Spleen (tissue), 7 donors: ENCODE measurements at regions not wholly inside any gene's neighbourhood (a gene's known extent, or its start where the extent isn't known, plus 50 kb on each side); places are given as distances from the start of the nearest gene placed in this dataset.

Experiments used
- POLR2A ChIP-seq, 3 donors: fragments of 450-650 bp; IDR thresholded peaks; one replicate each; pipeline ENCODE4 v1.5.1; 2017; ENCODE audit warnings: antibody characterized with exemption in 3 of 3, mild to moderate bottlenecking in 1 of 3
- POLR2AphosphoS5 ChIP-seq, 3 donors: sonication (generic); formaldehyde crosslinking; IDR thresholded peaks; one replicate each; pipeline ENCODE4 v1.5.1; 2017; ENCODE audit warnings: antibody characterized with exemption in 3 of 3
- TF ChIP-seq, protein P1 (sequence below), 11 experiments: fragments of 200-600 bp in 7 of 11; fragments of 450-650 bp in 4 of 11; sonication (generic) in 4 of 11; IDR thresholded peaks in 8 of 11; conservative IDR thresholded peaks in 3 of 11; 1 replicate in 7 of 11; 2 replicates in 4 of 11; pipeline versions ENCODE4 v1.4.0 to v1.8.0; 2016 to 2021; ENCODE audit warnings: antibody characterized with exemption in 11 of 11, inconsistent platforms in 4 of 11, mild to moderate bottlenecking in 1 of 11
- donor health status: DM: no; HTN: no; CAD: no; lungs with moderate emphysema.
- donor health status: DM: no; HTN: no; CAD: no.
- donor health status: DM: no; HTN: no; CAD: no.

DNA sequence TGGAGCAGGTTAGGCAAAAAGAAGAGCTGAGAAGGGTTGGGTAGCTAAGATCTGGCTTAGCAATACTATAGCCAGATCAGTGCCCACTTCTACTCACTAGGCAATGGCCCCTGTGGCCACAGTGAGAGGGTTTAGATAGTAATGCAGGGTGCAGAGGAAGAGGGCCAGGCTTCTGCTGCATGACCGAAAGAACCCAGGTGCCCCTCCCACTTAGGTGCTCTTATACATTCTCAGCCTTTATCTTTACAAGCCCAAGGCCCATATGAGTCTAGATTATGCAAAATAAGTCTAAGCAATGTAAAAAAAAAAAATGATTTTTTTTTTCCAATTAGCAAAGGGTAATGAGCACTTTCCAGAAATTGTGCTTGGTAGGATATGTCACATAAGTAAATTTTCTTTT is 171.3 kb downstream of the CD24 start:
- TF ChIP-seq, protein P1, sequence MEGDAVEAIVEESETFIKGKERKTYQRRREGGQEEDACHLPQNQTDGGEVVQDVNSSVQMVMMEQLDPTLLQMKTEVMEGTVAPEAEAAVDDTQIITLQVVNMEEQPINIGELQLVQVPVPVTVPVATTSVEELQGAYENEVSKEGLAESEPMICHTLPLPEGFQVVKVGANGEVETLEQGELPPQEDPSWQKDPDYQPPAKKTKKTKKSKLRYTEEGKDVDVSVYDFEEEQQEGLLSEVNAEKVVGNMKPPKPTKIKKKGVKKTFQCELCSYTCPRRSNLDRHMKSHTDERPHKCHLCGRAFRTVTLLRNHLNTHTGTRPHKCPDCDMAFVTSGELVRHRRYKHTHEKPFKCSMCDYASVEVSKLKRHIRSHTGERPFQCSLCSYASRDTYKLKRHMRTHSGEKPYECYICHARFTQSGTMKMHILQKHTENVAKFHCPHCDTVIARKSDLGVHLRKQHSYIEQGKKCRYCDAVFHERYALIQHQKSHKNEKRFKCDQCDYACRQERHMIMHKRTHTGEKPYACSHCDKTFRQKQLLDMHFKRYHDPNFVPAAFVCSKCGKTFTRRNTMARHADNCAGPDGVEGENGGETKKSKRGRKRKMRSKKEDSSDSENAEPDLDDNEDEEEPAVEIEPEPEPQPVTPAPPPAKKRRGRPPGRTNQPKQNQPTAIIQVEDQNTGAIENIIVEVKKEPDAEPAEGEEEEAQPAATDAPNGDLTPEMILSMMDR (IDR thresholded peaks at IDR 0.05 in 8 of 11, conservative IDR thresholded peaks at IDR 0.05 in 3 of 11): no peak
- TF ChIP-seq POLR2A (IDR thresholded peaks at IDR 0.05) (no peak), POLR2AphosphoS5 (IDR thresholded peaks at IDR 0.05) (no peak)
